OCI-M2 (cell line): ENCODE measurements at regions not wholly inside any gene's neighbourhood (a gene's known extent, or its start where the extent isn't known, plus 50 kb on each side); places are given as distances from the start of the nearest gene placed in this dataset.

Experiments used
- DNase-seq: peaks from one replicate; lab custom pipeline; 2025; ENCODE audit not compliant: unreplicated experiment; lab: John Stamatoyannopoulos, UW

- DNase-seq: no peak
Observed at GRCh38 chr7:52501696-52502095, 533.7 kb upstream of the POM121L12 start.

- DNase-seq: no peak
Observed at GRCh38 chr7:52500841-52501240, 534.6 kb upstream of the POM121L12 start.

- DNase-seq: no peak
Observed at GRCh38 chr7:52498366-52498765, 537.1 kb upstream of the POM121L12 start.

GRCh38 chr7:52486267-52486666 is 549.2 kb upstream of the POM121L12 start:
- no peak for DNase-seq

- DNase-seq: no peak
Observed at GRCh38 chr7:52482076-52482475, 553.4 kb upstream of the POM121L12 start.

- DNase-seq: no peak
Observed at GRCh38 chr7:52481571-52481970, 553.9 kb upstream of the POM121L12 start.

- DNase-seq: no peak
Observed at GRCh38 chr7:52479990-52480389, 555.4 kb upstream of the POM121L12 start.

GRCh38 chr7:52475001-52475582 is 560.3 kb upstream of the POM121L12 start:
- no peak for DNase-seq

GRCh38 chr7:52473756-52474155 is 561.7 kb upstream of the POM121L12 start:
- no peak for DNase-seq

- DNase-seq: no peak
Observed at GRCh38 chr7:52472006-52472620, 563.3 kb upstream of the POM121L12 start.

GRCh38 chr7:52465216-52465615 is 570.2 kb upstream of the POM121L12 start:
- DNase-seq: no peak

GRCh38 chr7:52463341-52463740 is 572.1 kb upstream of the POM121L12 start:
- DNase-seq: no peak

- no peak for DNase-seq
Observed at GRCh38 chr7:52462474-52462873, 573.0 kb upstream of the POM121L12 start.

- DNase-seq: no peak
Observed at GRCh38 chr7:52455571-52455970, 579.9 kb upstream of the POM121L12 start.

- no peak for DNase-seq
Observed at GRCh38 chr7:52450816-52451215, 584.6 kb upstream of the POM121L12 start.

GRCh38 chr7:52447581-52448180 is 587.8 kb upstream of the POM121L12 start:
- DNase-seq: no peak

GRCh38 chr7:52436278-52436677 is 599.2 kb upstream of the POM121L12 start:
- DNase-seq: no peak

- DNase-seq: no peak
Observed at GRCh38 chr7:52431082-52431815, 604.2 kb upstream of the POM121L12 start.

GRCh38 chr7:52423251-52423650 is 612.2 kb upstream of the POM121L12 start:
- DNase-seq: no peak

- DNase-seq: no peak
Observed at GRCh38 chr7:52413051-52413450, 622.4 kb upstream of the POM121L12 start.

- no peak for DNase-seq
Observed at GRCh38 chr7:52410032-52410431, 625.4 kb upstream of the POM121L12 start.

- DNase-seq: no peak
Observed at GRCh38 chr7:52406808-52407207, 628.6 kb upstream of the POM121L12 start.
